Spleen (tissue), 11 donors: ENCODE measurements at regions not wholly inside any gene's neighbourhood (a gene's known extent, or its start where the extent isn't known, plus 50 kb on each side); places are given as distances from the start of the nearest gene placed in this dataset.

Source experiments
- DNase-seq: peaks from one replicate; pipeline ENCODE4 v3.0.0-alpha.2; 2020
- H3K27ac ChIP-seq, 8 donors: fragments of 200-600 bp; sonication (generic) in 7 of 8; 1 replicate in 4 of 8; 2 replicates in 4 of 8; pipeline versions ENCODE4 v1.5.0 to v1.8.0; 2016 to 2021; ENCODE audit warnings: inconsistent platforms in 4 of 8, mild to moderate bottlenecking in 4 of 8, moderate library complexity in 1 of 8
- H3K27me3 ChIP-seq, 7 donors: fragments of 200-600 bp; sonication (generic) in 6 of 7; replicated peaks in 1 of 7; 1 replicate in 4 of 7; 2 replicates in 3 of 7; pipeline versions ENCODE4 v1.5.0 to v1.8.0; 2016 to 2021; ENCODE audit warnings: inconsistent platforms in 3 of 7, mild to moderate bottlenecking in 1 of 7
- H3K36me3 ChIP-seq, 6 donors: fragments of 200-600 bp; sonication (generic) in 5 of 6; 1 replicate in 4 of 6; 2 replicates in 2 of 6; pipeline versions ENCODE4 v1.5.0 to v1.8.0; 2016 to 2021; ENCODE audit warnings: inconsistent platforms in 2 of 6
- H3K4me1 ChIP-seq, 6 donors: fragments of 200-600 bp; sonication (generic) in 5 of 6; 1 replicate in 3 of 6; 2 replicates in 3 of 6; pipeline versions ENCODE4 v1.5.0 to v1.8.0; 2016 to 2021; ENCODE audit warnings: inconsistent platforms in 3 of 6
- H3K4me3 ChIP-seq, 8 donors: fragments of 200-600 bp; sonication (generic) in 7 of 8; 1 replicate in 4 of 8; 2 replicates in 4 of 8; pipeline versions ENCODE4 v1.5.0 to v1.8.0; 2016 to 2021; ENCODE audit warnings: inconsistent platforms in 4 of 8, mild to moderate bottlenecking in 4 of 8, moderate library complexity in 2 of 8
- H3K9me3 ChIP-seq, 8 donors: fragments of 200-600 bp; sonication (generic) in 7 of 8; 1 replicate in 4 of 8; 2 replicates in 4 of 8; pipeline versions ENCODE4 v1.5.0 to v1.8.0; 2016 to 2021; ENCODE audit warnings: inconsistent platforms in 4 of 8
- CTCF ChIP-seq, 11 experiments: fragments of 200-600 bp in 7 of 11; fragments of 450-650 bp in 4 of 11; sonication (generic) in 4 of 11; IDR thresholded peaks in 8 of 11; conservative IDR thresholded peaks in 3 of 11; 1 replicate in 7 of 11; 2 replicates in 4 of 11; pipeline versions ENCODE4 v1.4.0 to v1.8.0; 2016 to 2021; ENCODE audit warnings: antibody characterized with exemption in 11 of 11, inconsistent platforms in 4 of 11, mild to moderate bottlenecking in 1 of 11
- POLR2A ChIP-seq, 3 donors: fragments of 450-650 bp; IDR thresholded peaks; one replicate each; pipeline ENCODE4 v1.5.1; 2017; ENCODE audit warnings: antibody characterized with exemption in 3 of 3, mild to moderate bottlenecking in 1 of 3
- POLR2AphosphoS5 ChIP-seq, 3 donors: sonication (generic); formaldehyde crosslinking; IDR thresholded peaks; one replicate each; pipeline ENCODE4 v1.5.1; 2017; ENCODE audit warnings: antibody characterized with exemption in 3 of 3
- WGBS, 5 donors: extraction: QIAGEN DNeasy Blood & Tissue Kit in 3 of 5; methylation state at CpG; one replicate each; pipeline versions ENCODE4 v1.1.5 to v1.1.7; 2013 to 2018; 5-methylcytosine and 5-hydroxymethylcytosine counted together
- intact Hi-C: fragments of 100-400 bp; cut with DNase I; formaldehyde crosslinking; loops from one replicate; pipeline ENCODE4 v1.15.0; 2023; ENCODE audit warnings: low total_unique reads
- donor health status: healthy with polysubstance abuse.
- donor health status: DM: no; HTN: no; CAD: no; lungs with moderate emphysema.
- donor health status: DM: no; HTN: no; CAD: no.
- donor health status: Bipolar disorder and iron deficiency.
- donor health status: healthy.
- donor health status: DM: no; HTN: no; CAD: no.
- donor health status: DM: yes; HTN: yes; CAD: no.

- Histone ChIP-seq H3K4me3 (no peak overlapping the region), H3K9me3 (no peaks in the 10 kb centered on the region), H3K27ac (no peak overlapping the region), H3K27me3 (no peaks in the 10 kb centered on the region), H3K36me3 (no peaks in the 10 kb centered on the region), H3K4me1 (no peaks in the 10 kb centered on the region)
- intact Hi-C loops, result loop anchor here (10.0 kb wide), 1 partner anchor 271 kb away; no protein-coding TSS in a partner anchor
- no peak for TF ChIP-seq POLR2A (IDR thresholded peaks at IDR 0.05)
- TF ChIP-seq CTCF (IDR thresholded peaks at IDR 0.05 in 8 of 11, conservative IDR thresholded peaks at IDR 0.05 in 3 of 11), result no peak
- no peak for TF ChIP-seq POLR2AphosphoS5 (IDR thresholded peaks at IDR 0.05)
- no peak for DNase-seq
- 73 to 94% (median 78%) methylated on average over 3 of the region's 3 CpGs for WGBS, 5 donors
These were observed 191.8 kb downstream of the TMEM38B start for GRCh38 chr9:105886136-105886535.

GRCh38 chr9:105887679-105888078 lies 193.3 kb downstream of the TMEM38B start:
- Histone ChIP-seq H3K9me3 (no peaks in the 10 kb centered on the region), H3K36me3 (no peaks in the 10 kb centered on the region), H3K27me3 (no peaks in the 10 kb centered on the region), H3K4me3 (no peak overlapping the region), H3K27ac (no peak overlapping the region), H3K4me1 (no peaks in the 10 kb centered on the region)
- 25 to 44% (median 41%) methylated on average over 2 of the region's 2 CpGs for WGBS, 5 donors
- TF ChIP-seq POLR2A (IDR thresholded peaks at IDR 0.05) (no peak), POLR2AphosphoS5 (IDR thresholded peaks at IDR 0.05) (no peak), CTCF (IDR thresholded peaks at IDR 0.05 in 8 of 11, conservative IDR thresholded peaks at IDR 0.05 in 3 of 11) (no peak)
- no peak for DNase-seq
- intact Hi-C loops, result loop anchor here (10.0 kb wide), 1 partner anchor 273 kb away; no protein-coding TSS in a partner anchor

GRCh38 chr9:105890046-105890822 lies 195.9 kb downstream of the TMEM38B start:
- H3K36me3 ChIP-seq, result no peaks in the 10 kb centered on the region
- WGBS, 5 donors, result 40 to 51% (median 49%) methylated on average over 5 of the region's 5 CpGs
- TF ChIP-seq CTCF (IDR thresholded peaks at IDR 0.05 in 8 of 11, conservative IDR thresholded peaks at IDR 0.05 in 3 of 11) (no peak), POLR2A (IDR thresholded peaks at IDR 0.05) (no peak), POLR2AphosphoS5 (IDR thresholded peaks at IDR 0.05) (no peak)
- no peak overlapping the region for H3K27ac ChIP-seq
- intact Hi-C loops, result no loop called here
- no peaks in the 10 kb centered on the region for H3K4me1 ChIP-seq
- H3K4me3 ChIP-seq, result no peak overlapping the region
- no peaks in the 10 kb centered on the region for H3K9me3 ChIP-seq
- no peak for DNase-seq
- H3K27me3 ChIP-seq, result no peaks in the 10 kb centered on the region

- intact Hi-C loops, result no loop called here
- DNase-seq, result no peak
- no peaks in the 10 kb centered on the region for H3K4me1 ChIP-seq
- H3K36me3 ChIP-seq, result no peaks in the 10 kb centered on the region
- H3K27ac ChIP-seq, result no peak overlapping the region
- H3K27me3 ChIP-seq, result no peaks in the 10 kb centered on the region
- H3K4me3 ChIP-seq, result no peak overlapping the region
- TF ChIP-seq POLR2A (IDR thresholded peaks at IDR 0.05) (no peak), POLR2AphosphoS5 (IDR thresholded peaks at IDR 0.05) (no peak), CTCF (IDR thresholded peaks at IDR 0.05 in 8 of 11, conservative IDR thresholded peaks at IDR 0.05 in 3 of 11) (no peak)
- H3K9me3 ChIP-seq, result no peaks in the 10 kb centered on the region
- WGBS, 5 donors, result 72 to 89% (median 81%) methylated on average over 2 to 5 of the region's 5 CpGs
These were observed 205.8 kb downstream of the TMEM38B start for GRCh38 chr9:105900123-105900522.
